GM18505 (cell line): ENCODE measurements at regions not wholly inside any gene's neighbourhood (a gene's known extent, or its start where the extent isn't known, plus 50 kb on each side); places are given as distances from the start of the nearest gene placed in this dataset.

Experiments used
- ATAC-seq: cut with Tn5 transposase; IDR thresholded peaks from one replicate; pipeline ENCODE4 v1.9.1; 2021; ENCODE audit not compliant: unreplicated experiment
- POLR2A ChIP-seq: IDR thresholded peaks from 4 replicates; pipeline ENCODE4 v1.6.1; 2011; ENCODE audit warnings: borderline replicate concordance; ENCODE audit not compliant: insufficient read depth, insufficient read length; ENCODE audit errors: extremely low read depth

- no peak for TF ChIP-seq POLR2A
- ATAC-seq, result no peak
These were observed 602.5 kb downstream of the TNS3 start for GRCh38 chr7:46979439-46979838.

GRCh38 chr7:46975493-46975892 lies 606.4 kb downstream of the TNS3 start:
- TF ChIP-seq POLR2A, result no peak
- ATAC-seq, result no peak

GRCh38 chr7:46972205-46972604 lies 609.7 kb downstream of the TNS3 start:
- no peak for TF ChIP-seq POLR2A
- ATAC-seq, result no peak

- no peak for TF ChIP-seq POLR2A
- ATAC-seq, result no peak
These were observed 611.4 kb downstream of the TNS3 start for GRCh38 chr7:46970476-46970875.

- no peak for TF ChIP-seq POLR2A
- no peak for ATAC-seq
These were observed 611.8 kb downstream of the TNS3 start for GRCh38 chr7:46970131-46970430.

GRCh38 chr7:46969303-46970130 lies 612.4 kb downstream of the TNS3 start:
- no peak for ATAC-seq
- TF ChIP-seq POLR2A, result no peak

- no peak for ATAC-seq
- TF ChIP-seq POLR2A, result no peak
These were observed 613.9 kb downstream of the TNS3 start for GRCh38 chr7:46968003-46968402.

- ATAC-seq, result no peak
- no peak for TF ChIP-seq POLR2A
These were observed 618.2 kb downstream of the TNS3 start for GRCh38 chr7:46963719-46964118.

- no peak for TF ChIP-seq POLR2A
- ATAC-seq, result no peak
These were observed 620.9 kb downstream of the TNS3 start for GRCh38 chr7:46960970-46961369.

GRCh38 chr7:46957195-46957594 lies 624.7 kb downstream of the TNS3 start:
- ATAC-seq, result no peak
- TF ChIP-seq POLR2A, result no peak

GRCh38 chr7:46955531-46955930 lies 626.4 kb downstream of the TNS3 start:
- TF ChIP-seq POLR2A, result no peak
- ATAC-seq, result no peak

GRCh38 chr7:46954181-46954580 lies 627.7 kb downstream of the TNS3 start:
- TF ChIP-seq POLR2A, result no peak
- no peak for ATAC-seq

- ATAC-seq, result no peak
- TF ChIP-seq POLR2A, result no peak
These were observed 628.9 kb downstream of the TNS3 start for GRCh38 chr7:46953008-46953407.

- ATAC-seq, result no peak
- TF ChIP-seq POLR2A, result no peak
These were observed 632.5 kb downstream of the TNS3 start for GRCh38 chr7:46949270-46949931.
